Urothelium cell line (cell line): ENCODE measurements at regions not wholly inside any gene's neighbourhood (a gene's known extent, or its start where the extent isn't known, plus 50 kb on each side); places are given as distances from the start of the nearest gene placed in this dataset.

ENCODE experiments used
- DNase-seq: peaks from one replicate; pipeline ENCODE4 v3.0.0; 2011; ENCODE audit warnings: low spot score, mixed read lengths
- FAIRE-seq: peaks from 2 replicates; lab custom pipeline; 2011; peaks lifted over from hg19 to GRCh38; lab: Jason Lieb, UNC

DNA sequence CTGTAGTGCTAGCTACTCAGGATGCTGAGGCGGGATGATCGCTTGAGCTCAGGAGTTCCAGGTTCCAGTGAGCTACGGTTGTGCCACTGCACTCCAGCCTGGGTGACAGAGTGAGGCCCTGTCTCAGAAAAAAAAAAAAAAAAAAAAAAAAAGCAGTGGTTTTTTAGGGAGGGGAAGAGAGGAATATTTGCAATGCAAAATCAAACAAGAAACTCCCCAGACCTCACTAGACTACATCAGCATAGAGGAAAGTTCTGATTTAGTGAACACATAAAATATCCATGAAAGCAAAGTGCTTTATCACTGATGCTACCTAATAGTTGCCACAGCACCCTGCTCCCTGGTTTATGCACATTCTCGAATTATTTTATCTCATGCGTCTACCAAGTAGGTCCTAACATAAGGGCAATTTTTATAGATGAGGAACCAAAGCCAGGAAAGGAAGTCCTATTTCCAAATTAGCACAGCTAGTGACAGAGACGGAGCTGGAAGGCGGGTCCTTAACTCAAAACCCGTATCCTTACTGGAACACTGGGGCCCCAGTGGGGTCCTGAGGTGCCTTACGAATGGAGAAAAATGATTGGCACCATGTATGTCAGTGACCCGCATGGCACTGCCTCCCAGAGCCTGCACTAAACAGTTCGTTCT is 50.7 kb upstream of the GPR157 start:
- DNase-seq = no peak
- no peak for FAIRE-seq

DNA sequence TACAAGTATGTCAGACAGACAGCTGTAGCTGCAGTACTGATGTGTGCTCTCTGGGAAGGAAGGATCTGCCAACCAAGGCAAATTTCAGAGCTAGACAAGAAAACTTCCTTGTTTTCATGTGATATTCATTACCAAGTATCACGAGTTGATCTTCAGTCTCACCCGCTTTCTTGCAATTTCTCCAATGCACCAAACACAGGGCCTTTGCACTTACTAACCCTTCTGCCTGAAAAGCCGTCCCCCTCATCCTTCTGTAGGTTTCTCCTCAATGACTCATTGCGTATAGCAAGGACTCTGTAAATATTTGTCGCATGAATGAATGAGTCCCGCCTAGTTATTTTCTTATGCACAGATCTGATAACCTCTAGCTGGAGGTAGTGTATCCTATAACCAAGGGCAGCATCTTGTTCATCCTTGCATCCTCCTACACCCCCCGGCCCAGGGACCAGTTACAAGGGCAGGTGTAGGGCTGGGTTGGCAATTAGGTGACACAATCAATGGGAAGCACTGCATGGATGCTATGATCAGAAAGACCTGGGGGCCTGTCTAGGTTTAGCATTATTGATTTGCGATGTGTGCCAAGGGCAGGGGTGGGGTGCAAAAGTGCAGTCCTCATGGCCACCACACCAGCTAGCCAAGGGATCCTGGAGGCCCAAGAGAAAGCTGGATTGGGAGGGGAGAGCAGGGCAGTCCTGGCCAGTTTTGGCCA is 51.4 kb upstream of the GPR157 start:
- DNase-seq = peak; percentile 22

GRCh38 chr1:9181176-9181906 is 52.4 kb upstream of the GPR157 start:
- FAIRE-seq (peak; percentile 68), DNase-seq (peak; percentile 84)

More for the DNA sequence above, 51.4 kb upstream of the GPR157 start:
- no peak for FAIRE-seq

DNA sequence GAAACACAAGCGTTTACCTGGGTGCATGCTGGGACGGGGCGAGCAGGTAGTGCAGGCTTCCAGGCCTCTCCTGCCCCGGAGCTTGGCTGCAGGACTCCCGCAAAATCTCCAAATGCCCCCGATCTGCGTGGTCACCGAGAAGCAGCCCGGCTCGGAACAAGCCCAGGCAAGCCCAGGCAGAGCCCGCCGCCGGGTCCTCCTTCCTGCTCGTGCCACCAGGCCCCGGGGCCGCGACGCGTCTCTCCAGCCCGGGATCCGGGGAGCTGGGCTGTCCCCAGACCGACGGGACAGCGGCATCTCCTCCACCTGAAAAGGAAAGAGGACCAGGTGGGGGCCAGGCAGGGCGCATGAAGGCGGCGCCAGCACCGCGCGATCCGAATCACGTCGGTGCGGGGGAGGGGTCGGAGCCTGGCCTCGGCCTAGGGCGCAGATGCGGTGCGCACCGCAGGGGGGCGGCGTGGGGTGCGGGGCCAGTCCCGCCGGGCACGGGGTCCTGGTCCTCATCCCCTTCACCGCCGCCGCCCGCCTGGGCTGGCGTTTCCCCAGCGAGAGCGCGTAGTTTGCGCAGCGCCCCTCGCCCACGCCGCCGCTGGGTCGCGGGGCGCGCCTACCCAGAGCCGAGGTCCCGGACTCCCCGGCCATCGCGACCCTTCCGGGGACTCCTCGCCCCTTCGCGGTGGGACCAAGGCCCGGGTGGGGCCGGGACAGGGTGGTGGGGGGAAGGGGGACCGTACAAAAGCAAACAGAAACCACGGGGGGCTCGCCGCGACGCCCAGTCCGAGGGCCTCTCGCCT is 52.4 kb upstream of the H6PD start:
- peak; percentile 9 for FAIRE-seq
- DNase-seq = peak; percentile 76

DNA sequence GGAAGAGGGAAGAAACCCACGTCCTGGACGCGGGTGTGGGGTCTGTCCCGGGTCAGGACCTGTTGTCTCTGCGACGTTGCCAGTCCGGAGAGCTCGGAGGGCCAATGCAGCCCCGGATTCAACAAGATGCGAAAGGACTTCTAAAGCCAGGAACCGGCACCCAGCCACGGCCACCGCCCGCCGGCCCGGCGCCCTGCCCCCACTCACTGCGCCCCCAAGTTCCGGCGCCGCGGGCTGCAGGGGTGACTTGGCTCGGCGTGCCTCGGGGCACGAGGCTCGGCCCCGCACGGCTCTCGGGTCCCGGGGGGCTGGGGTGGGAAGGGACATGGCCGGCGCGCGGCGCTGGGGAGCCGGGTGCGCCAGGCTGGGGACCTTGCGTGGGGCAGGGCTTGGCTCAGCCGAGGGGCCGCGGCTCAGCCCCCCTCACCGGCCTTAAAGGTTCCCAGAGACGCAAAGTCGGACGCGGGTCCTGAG is 51.8 kb upstream of the H6PD start:
- FAIRE-seq = no peak
- DNase-seq = peak; percentile 33

GRCh38 chr1:9183441-9183840 is 51.1 kb upstream of the H6PD start:
- FAIRE-seq (no peak), DNase-seq (no peak)

- no peak for FAIRE-seq
- no peak for DNase-seq
Observed at GRCh38 chr1:9183898-9184297, 50.7 kb upstream of the H6PD start.

DNA sequence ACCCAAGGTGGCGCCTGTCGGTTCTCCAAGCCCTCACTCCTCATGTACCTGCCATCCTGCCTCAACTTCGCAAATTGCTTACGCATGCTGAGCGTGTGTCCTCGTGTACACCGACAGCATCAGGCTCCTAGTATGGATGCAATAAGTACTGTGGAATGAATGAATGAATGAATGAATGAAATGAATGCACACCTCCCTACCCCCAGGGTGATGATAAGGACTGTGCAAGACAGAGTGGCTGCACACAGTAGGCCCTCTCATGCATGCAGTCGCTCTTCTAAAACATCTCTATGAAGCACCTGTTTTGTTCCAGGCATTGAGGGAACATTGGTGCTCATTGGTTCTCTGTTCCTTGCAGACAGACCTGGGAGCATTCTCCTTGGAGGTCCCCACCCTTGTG is 49.8 kb upstream of the H6PD start:
- no peak for DNase-seq
- FAIRE-seq = no peak
